GM06990 (cell line): ENCODE measurements at regions not wholly inside any gene's neighbourhood (a gene's known extent, or its start where the extent isn't known, plus 50 kb on each side); places are given as distances from the start of the nearest gene placed in this dataset.
"Not testable (repeated sequence)": the region's sequence is repeated elsewhere in the genome, so short reads cannot be mapped to it uniquely, and the experiment has no call there.

Experiments
- DNase-seq: peaks from one replicate; pipeline ENCODE4 v3.0.0-alpha.2; 2011; ENCODE audit not compliant: insufficient read length; ENCODE audit errors: extremely low read depth
- H3K27me3 ChIP-seq: replicated peaks from 2 replicates; pipeline ENCODE4 v1.6.0; 2011; ENCODE audit warnings: low read length; ENCODE audit not compliant: control insufficient read depth, insufficient read depth
- H3K36me3 ChIP-seq: 2 replicates; pipeline ENCODE4 v1.5.1; 2011; ENCODE audit warnings: low read length; ENCODE audit not compliant: control insufficient read depth, insufficient read depth
- H3K4me3 ChIP-seq: replicated peaks from 2 replicates; pipeline ENCODE4 v1.5.1; 2011; ENCODE audit warnings: low read depth, mild to moderate bottlenecking, control low read depth, low read length
- TF ChIP-seq, protein P1 (sequence below): IDR thresholded peaks from 2 replicates; pipeline ENCODE4 v1.5.1; 2011; ENCODE audit warnings: low read length, control low read depth, mild to moderate bottlenecking, inconsistent platforms; ENCODE audit not compliant: insufficient read depth, poor library complexity, severe bottlenecking

DNA sequence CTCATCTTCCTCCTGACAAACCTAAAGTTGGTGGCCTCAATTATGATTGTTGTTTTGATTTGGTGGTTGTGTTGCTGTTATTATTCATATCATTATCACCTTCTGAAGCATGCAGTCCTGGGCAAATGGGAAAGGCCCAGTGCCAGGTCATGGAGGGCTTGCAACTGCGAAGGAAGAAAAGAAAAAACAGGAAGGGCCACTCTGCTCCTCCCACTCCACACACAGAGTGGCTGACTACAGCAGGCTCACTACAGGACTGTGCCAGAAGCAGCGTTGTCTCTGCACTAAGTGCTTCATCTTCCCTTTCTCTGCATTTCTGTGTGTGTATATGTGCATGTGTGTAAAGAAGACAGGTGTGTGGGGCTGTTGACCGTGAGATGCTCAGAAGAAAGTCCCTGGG is 231.9 kb downstream of the ANKRD30B start:
- TF ChIP-seq, protein P1, sequence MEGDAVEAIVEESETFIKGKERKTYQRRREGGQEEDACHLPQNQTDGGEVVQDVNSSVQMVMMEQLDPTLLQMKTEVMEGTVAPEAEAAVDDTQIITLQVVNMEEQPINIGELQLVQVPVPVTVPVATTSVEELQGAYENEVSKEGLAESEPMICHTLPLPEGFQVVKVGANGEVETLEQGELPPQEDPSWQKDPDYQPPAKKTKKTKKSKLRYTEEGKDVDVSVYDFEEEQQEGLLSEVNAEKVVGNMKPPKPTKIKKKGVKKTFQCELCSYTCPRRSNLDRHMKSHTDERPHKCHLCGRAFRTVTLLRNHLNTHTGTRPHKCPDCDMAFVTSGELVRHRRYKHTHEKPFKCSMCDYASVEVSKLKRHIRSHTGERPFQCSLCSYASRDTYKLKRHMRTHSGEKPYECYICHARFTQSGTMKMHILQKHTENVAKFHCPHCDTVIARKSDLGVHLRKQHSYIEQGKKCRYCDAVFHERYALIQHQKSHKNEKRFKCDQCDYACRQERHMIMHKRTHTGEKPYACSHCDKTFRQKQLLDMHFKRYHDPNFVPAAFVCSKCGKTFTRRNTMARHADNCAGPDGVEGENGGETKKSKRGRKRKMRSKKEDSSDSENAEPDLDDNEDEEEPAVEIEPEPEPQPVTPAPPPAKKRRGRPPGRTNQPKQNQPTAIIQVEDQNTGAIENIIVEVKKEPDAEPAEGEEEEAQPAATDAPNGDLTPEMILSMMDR = no peak
- H3K36me3 ChIP-seq = no peaks in the 10 kb centered on the region
- no peak for DNase-seq
- H3K4me3 ChIP-seq = no peak overlapping the region
- no peaks in the 10 kb centered on the region for H3K27me3 ChIP-seq

DNA sequence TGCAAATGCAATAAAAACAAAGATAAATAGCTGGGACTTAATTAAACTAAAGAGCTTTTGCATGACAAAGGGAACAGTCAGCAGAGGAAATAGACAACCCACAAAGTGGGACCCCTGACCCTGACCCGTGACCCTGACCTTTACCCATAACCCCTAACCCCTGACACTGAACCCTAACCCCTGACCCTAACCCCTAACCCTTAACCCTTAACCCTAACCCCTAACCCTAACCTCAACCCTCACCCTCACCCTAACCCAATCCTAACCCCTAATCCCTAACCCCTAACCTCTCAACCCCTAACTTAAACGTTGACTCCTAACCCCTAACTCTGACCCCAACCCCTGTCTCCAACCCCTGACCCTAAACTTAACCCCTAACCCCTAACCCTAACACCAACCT is 236.6 kb downstream of the ANKRD30B start:
- DNase-seq, H3K4me3 ChIP-seq: not testable (repeated sequence)

DNA sequence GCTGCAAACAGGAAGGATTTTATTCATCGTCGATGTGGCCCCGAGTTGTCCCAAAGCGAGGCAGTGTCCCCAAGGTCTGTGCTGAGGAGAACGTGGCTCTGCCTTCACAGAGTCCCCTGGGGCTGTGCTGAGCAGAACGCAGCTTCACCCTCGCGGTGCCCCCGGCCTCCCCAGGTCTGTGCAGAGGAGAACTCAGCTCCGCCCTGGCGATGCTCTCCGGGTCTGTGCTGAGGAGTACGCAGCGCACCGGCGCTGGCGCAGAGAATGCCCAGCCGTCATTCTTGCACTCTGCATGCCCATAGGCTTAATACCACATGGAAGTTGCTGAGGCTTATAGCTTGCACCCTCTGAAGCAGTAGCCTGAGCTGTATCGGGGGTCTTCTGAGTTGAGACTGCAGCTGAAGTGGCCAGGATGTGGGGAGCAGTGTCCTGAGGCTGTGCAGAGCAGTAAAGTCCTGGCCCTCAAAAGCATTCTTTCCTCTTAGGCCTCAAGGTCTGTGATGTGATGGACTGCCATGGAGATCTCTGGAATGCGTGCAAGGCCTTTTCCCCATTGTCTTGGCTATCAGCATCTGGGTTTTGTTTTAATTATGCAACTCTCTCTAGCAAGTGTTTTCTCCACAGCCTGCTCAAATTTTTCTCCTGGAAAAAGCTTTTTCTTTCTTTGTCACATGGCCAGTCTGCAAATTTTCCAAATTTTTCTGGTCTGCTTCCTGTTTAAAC is 237.5 kb downstream of the ANKRD30B start:
- H3K36me3 ChIP-seq, H3K27me3 ChIP-seq, H3K4me3 ChIP-seq, DNase-seq: not testable (repeated sequence)

More for the DNA sequence above, 236.6 kb downstream of the ANKRD30B start:
- not testable (repeated sequence) for H3K36me3 ChIP-seq, H3K27me3 ChIP-seq

DNA sequence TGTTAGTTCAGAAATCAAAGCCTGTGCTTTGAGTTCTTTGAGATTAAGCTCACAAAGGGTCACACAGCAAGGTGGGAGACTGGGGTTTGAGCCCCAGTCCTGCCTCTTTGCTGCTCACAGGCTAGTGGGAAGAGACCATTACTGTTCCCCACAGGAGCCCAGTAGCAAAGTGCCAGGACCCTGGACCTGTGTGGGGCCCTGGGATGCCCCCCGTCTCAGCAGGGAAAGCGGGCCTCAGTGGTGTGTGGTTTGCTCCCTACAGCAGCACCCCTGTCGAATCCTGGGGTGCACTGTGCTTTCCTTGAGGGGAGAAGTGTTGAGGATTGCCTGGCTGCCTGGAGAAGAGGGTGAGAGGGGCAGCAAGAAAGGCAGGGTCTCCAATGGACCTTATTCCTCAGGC is 239.4 kb downstream of the ANKRD30B start:
- DNase-seq, H3K27me3 ChIP-seq, H3K4me3 ChIP-seq, H3K36me3 ChIP-seq: not testable (repeated sequence)

DNA sequence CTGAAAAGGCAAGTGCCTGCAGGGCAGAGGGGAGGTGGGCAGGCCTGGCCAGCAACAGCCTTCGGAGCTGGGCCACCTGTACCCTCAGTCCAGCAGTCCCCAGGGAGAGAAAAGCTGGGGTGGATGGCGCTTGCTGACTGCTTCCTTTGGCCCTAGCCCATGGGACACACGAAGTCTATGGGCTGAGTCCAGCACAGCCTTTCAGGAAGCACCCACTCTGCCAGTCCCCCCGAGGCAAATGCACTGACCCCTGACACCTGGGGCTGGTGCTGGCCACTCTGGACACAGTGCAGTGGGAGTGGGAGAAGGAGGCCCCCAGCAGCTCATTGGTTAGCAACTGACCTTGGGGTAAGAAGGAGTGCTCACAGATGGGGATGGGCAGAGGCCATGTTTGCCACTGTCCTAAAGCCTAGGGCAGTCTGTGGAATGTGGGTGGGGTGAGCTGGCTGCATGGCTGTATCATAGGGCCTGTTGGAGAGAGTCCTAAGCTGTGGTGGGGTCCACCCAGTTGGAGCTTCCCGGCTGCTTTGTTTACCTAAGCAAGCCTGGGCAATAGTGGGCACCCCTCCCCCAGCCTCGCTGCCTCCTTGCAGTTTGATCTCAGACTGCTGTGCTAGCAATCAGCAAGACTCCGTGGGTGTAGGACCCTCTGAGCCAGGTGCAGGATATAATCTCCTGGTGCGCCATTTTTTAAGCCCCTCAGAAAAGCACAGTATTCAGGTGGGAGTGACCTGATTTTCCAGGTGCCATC is 240.2 kb downstream of the ANKRD30B start:
- not testable (repeated sequence) for H3K36me3 ChIP-seq, DNase-seq, H3K4me3 ChIP-seq, H3K27me3 ChIP-seq

DNA sequence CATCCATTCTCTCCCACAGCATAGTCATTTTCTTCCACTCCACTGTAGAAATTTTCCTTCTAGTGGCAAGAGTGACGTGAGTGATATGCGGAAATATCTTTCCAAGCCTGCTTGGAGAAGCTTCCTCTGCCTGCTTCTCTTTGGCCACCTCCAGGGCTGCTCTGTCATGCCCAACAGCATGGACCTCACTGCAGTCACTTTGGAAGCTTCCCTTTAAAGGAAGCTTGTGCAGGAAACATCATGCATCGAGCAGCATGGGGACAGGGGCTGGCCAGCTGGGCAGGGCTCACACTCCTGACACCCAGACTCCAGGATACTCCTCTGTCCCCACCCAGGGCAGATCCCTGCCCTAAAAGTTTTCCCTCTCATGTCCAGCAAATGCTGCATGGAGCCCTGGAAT is 241.6 kb downstream of the ANKRD30B start:
- H3K27me3 ChIP-seq, H3K4me3 ChIP-seq, H3K36me3 ChIP-seq, DNase-seq: not testable (repeated sequence)

DNA sequence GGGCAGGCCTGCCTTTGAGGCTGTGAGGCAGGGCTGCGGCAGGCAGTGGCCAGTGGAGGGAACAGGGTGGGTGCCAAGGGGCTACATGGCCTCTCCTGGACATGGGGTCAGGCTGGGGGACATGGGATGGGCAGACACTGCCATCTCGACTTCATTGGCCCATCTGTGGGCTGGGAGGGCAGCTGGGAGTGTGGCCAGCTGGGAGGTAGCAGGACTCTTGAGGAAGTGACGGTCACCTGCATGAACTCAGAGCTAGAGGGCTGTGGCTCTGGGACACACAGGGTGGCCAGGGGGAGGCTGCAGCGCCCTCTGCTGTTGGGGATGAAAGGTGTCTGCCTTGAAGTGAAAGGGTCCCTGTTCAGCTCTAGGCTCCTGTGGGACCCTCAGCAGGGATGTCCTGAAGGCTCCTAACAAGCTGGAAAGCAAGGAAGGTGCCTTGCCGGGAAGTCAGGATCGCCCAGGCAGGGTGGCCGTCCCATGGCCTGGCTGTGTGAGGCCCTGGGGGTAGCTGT is 244.0 kb downstream of the ANKRD30B start:
- H3K27me3 ChIP-seq, DNase-seq, H3K36me3 ChIP-seq, H3K4me3 ChIP-seq: not testable (repeated sequence)

DNA sequence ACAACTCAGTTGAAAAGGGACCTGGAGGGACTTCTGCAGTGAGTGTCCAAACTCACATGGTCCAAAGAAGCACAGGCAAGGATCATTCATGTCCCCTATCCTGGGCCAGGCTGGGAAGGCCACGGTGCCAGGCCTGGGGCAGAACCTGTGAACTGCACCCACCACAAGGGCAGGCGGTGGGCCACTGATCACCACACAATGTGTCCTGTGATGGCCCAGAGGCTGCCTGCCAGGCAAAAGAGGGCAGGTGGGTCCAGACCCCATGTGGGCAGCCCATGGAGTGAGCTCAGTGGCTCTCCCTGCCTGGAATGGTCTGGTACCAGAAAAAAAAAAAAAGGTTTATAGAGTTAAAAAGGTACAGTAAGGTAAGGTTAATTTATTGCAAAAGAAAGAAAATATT is 244.8 kb downstream of the ANKRD30B start:
- not testable (repeated sequence) for DNase-seq, H3K36me3 ChIP-seq, H3K4me3 ChIP-seq, H3K27me3 ChIP-seq

DNA sequence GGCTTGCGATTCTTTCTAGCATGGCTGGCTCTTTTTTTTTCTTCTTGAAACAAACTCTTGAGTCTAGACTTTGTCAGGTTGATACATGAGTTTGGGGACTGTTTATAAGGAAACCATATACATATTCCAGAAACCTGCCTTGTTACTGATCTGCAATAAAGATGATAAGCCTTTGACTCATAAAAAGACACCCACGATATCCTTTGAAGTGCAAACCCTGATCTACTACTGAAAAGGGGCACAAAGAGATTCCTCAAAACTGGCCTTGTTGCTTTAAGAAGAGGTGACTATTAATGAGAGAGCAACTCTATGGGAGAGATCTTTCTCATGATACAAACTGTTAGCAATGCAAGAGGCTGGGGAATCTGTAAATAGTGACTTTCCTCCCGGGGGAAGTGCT is 247.1 kb downstream of the ANKRD30B start:
- H3K36me3 ChIP-seq, H3K27me3 ChIP-seq, DNase-seq, H3K4me3 ChIP-seq: not testable (repeated sequence)

DNA sequence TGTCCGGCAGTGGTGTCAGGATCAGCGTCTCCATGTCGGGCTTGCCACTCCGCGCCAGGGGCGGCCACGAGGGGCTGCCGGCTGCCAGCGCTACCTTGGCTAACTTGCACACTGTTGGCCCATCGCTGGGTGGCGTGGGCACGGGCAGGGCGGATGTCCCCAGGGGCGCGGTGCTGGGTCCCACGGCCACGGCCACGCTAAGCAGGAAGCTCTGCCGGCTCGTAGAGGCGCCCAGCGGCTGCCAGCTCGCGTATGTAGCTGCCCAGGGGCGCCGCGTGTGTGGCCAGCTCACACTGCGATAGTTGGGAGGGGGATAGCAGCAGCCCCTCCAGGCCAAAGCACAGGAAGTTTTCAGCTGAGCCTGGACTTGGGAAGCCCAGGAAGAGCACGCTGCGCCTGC is 249.4 kb downstream of the ANKRD30B start:
- Histone ChIP-seq H3K36me3 (no peaks in the 10 kb centered on the region), H3K27me3 (no peaks in the 10 kb centered on the region), H3K4me3 (no peak overlapping the region)
- DNase-seq = no peak
- TF ChIP-seq, protein P1 = no peak

DNA sequence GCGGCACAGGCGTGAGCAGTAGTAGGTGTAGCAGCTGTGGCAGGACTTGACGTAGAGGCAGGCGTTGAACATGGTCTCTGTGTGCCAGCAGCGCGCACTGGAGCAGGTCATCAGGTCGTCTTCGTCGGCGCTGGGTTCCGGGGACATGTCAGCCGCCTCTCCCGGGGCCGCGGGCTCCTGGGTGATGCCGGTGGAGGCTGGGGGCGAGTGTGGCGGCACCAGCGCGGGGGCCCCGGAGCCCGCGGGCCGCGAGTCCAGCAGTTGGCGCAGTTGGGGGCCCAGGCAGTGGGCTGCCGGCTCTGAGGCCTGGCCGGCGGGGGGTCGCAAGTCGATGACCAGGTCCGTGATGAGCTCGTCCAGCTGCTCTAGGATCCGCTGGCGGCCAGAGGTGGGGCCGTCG is 249.9 kb downstream of the ANKRD30B start:
- H3K36me3 ChIP-seq, DNase-seq, H3K27me3 ChIP-seq: not testable (repeated sequence)

DNA sequence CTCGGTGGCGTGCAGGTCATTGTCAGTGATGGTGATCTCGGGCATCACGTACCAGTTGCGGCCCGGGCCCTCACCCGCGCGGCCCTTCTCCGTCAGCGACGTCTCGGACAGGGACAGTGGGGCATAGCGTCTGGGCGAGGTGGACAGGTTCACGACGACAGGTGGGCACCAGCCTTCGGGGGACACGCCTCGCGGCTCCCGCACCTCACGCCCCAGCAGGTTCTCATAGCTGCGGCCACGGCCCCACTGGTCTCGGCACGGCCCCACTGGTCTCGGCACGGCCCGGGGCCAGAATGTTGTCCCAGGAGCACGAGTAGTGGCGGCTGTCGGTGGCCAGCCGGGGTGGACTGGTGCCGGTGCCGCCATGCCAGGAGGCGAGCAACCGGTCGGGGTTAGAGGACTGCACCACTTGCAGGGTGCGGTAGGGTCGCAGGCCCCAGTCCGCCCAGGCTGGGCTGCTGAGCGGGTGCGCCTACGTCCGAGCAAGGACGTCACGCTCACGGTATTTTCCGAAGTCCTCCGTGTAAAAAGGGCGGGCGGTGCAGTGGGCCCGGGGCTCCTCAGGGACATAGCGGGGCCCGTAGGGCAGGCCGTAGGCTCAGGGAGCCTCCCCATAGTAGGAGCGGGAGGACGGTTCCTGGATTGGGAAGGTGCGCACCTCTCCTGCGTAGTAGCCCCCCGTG is 250.5 kb downstream of the ANKRD30B start:
- not testable (repeated sequence) for H3K27me3 ChIP-seq, DNase-seq, H3K36me3 ChIP-seq, H3K4me3 ChIP-seq

More for the DNA sequence above, 249.9 kb downstream of the ANKRD30B start:
- not testable (repeated sequence) for H3K4me3 ChIP-seq
